HK-2 (cell line): ENCODE measurements at regions not wholly inside any gene's neighbourhood (a gene's known extent, or its start where the extent isn't known, plus 50 kb on each side); places are given as distances from the start of the nearest gene placed in this dataset.

Experiments
- DNase-seq: peaks from one replicate; pipeline ENCODE4 v3.0.0-alpha.2; 2018; ENCODE audit not compliant: unreplicated experiment

DNA sequence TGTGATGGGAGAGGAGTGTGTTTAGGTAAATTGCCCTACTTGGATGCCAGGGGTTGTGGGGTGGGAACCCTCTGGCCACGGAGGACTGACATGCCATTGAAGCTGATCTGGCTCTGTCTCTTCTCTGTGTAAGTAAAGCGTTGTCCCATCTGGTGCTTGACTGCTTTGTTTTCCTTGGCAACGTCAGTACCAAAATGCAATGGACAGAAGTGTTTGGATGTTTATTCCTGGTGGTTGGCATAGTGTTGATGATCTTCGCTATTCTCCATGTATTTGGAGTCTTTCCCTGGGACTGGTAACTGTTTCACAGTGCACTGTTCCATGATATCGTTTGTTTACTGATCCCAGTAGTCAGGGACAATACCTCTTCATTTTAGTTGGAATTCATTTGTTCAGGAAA, 130.5 kb upstream of the MCTP2 start:
- no peak for DNase-seq

DNA sequence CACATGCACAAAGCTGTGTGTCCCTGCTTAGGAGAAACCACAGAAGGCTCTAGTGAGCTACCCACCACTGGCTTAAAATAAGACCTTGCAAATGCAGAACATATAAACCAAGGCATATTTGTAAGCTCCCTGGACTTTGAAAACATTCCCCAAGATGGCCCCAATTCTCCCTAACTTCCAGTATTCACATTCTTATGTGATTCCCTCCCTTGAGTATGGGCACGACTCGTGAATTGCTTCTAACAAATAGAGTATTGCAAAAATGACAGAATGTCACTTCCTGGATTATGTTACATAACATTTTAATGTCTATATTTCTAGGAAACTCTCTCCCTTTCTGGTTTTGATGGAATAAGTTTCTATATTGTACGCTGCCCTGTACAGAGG, 131.8 kb upstream of the MCTP2 start:
- no peak for DNase-seq

DNA sequence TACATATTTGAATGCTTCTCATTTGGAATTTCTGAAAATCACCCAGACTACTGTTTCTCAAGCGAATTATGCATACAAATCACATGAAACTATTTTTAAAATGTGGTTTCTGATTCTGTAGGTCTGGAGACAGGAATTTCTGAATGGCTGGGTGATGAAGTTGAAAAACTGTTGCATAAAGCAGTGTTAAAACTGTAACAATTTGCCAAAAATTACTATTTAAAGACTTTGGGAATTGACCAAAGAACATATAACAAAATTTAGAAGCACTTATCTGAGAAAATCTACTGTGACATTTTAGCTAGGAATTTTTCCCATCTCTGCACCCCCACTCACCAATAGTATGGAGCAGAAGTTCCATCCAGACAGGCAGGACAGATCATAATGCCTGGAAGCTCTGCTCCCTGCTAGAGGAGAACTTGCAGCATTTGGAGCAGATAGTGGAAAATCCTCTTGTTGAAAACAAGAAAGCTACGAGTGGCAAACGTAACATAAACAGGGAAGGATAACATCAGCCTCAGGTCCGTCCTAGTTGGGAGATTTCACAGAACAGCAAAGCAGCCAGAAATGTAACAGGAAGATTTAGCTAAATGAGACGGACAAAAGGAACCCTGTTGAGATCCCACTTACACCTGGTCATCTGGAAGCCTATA, 132.3 kb upstream of the MCTP2 start:
- DNase-seq: no peak

DNA sequence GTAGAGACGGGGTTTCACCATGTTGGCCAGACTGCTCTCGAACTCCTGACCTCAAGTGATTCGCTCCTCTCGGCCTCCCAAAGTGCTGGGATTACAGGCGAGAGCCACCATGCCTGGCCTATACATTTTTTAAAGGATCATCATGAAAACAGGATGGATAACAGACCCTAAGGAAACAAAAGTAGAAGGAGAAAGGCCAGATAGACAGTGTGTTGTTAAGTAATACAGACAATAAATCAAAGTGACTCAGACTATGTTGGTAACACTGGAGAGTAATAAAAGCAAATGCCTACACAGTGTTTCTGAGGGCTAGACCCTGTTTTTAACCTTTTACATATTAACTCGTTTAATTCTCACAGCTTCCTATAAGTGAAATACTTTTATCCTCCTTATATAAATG, 133.8 kb upstream of the MCTP2 start:
- no peak for DNase-seq

DNA sequence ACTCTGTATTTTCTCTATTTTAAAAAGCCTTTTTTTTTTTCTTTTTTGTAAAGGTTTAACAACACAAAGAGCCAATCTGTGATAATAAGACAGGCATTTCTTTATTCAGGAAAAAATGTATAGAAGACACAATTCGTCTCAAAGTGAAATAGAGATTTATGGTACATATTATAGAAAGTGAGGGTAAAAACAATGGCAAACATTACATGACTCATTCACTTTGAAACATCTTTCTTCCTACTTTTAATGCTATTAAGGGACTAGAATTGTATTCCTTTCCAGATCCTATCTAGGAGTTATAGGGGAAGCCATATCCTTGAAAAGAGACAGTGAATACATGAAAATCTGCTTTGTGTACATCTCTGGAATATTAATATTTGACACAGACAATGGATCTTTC, 137.1 kb upstream of the MCTP2 start:
- DNase-seq: no peak

DNA sequence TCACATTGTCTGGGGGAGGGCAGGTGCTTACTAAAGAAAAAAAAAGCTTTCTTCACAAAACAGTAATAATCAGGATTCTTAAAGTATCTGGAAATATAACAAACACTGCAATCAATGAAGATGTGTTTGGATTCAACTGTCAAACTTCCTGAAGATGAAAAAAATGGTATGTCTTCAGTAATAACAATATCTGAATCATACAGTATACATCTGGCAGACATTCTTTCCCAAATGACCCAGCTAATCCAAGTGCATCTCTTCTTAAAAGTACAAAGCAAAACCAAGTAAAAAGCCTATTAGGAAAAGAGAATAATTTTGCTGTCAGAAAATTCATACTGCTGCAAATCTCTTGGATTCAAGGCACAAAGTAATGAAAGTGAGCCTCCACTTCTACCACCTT, 145.0 kb upstream of the MCTP2 start:
- DNase-seq: no peak

DNA sequence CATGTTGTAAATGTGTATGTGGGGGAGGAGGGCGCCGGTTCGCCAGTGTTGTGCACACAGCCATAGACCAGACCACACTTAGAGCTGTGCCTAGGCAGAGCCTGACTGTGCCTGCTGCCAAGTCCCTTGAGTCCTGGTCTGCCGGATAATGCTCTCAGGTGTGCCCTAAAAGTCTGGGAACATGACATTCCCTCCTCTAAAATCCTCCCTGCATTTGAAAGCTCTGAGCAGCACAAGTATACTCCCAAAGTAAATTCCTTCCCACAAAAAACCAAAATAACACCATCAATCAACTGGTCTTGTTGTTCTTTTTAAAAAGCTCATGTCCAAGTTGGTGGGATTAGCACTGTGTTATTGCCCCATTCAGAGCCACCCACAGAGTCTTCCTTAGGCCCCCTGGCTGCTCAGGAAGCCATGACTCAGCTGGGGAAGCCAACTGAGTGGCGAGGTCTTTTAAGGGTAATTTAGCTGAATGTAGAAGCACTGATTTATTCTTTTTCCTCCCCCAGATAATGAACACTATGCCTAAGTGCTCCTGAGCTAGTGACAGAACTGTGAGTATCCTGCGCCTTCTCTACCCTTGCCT, 147.8 kb upstream of the MCTP2 start:
- no peak for DNase-seq

DNA sequence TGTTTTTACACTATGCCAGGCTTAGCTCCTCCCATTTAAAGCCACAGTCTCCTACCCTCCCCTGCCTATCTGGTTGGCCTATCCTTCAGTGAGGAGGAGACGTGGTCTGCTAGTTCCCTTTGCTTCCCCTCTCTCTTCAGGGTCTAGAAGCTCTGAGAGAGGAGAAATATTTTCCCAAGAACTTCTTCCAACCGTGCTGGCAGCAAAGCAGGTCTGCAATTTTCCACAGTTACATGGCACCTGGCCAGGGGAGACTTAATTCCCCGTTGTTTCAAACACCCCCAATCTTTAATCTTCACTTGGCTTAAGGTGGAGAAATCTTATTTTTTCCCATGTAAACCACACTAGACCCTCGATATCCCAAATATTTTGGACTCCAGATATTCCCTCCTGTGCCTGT, 149.5 kb upstream of the MCTP2 start:
- no peak for DNase-seq

DNA sequence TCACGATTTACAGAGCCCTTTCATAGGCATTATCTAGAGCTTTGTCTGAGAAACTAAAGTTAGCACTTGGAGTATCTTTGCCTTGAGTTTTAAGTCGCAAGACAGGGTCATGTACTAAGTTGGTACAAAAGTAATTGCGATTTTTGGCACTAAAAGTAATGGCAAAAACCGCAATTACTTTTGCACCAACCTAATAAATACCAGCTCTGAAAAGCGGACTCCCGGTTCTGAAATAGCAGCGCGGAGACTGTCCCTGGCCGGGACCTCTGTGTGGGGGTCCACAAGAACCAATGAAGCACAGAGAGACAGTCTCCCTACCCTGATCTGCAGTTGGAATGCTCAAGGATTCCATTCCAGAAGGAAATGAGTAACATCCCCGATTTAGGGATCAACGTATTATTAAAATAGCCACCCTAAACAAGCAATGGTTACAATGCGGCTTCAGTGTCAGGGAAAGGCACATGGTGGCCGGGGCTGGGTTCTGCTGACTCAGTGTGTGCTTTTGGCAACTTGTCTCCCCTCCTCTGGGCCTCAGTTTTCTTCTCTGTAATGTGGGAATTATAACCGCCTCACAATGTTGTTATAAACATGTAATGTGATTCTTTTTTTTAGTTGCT, 150.3 kb upstream of the MCTP2 start:
- no peak for DNase-seq

DNA sequence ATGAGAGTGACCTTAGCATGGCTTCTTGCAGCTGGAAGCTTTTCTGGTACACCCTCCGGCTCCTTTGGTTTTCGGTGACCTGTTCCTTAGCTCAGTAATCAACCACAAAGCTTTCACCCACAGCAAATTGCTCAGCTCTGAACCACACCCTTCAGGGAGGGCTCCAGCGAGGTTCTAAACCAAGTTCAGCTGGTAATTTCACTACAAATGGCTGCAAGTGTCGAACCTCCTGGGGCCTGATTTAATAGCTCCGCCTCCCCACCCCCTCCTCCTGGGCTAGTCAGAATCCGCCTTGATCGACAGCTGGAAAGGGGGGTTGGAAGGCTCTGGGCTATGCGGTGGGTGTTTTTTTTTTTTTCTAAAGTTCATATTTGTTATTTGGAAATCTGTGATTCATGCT, 150.9 kb upstream of the MCTP2 start:
- no peak for DNase-seq

DNA sequence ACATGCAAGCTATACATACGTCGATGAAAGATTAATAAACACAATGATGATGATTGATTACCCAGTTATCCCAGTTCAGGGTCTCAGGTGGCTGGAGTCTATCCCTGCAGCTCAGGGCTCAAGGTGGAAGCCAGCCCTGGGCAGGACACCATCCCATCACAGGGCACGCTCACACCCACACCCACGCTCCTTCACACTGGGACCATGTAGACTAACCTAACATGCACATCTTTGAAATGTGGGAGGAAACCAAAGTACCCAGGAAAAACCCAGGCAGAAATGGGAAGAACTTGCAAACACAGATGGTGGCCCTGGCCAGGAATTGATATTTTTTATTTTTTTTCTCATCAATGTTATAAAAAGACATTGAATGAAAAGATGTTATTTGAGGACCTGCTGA, 151.4 kb upstream of the MCTP2 start:
- DNase-seq: no peak

DNA sequence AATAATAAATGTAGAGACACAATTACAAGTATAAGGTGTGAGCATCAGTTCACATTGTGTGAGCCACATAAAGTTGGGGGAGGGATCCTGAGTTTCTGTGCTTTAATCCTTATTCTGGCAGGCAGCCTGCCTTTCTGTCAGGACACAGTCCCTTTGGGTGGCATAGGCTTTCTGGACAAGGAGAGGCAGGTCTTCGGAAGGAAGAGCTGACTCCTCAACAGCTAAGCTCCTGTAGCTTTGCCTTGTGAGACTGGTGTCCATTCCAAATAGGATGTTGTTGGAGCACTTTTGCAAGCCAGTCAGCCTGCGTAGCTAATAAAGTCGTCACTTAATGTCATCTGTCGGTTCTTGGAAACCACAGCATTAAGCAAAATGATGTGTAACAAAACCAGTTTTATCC, 151.9 kb upstream of the MCTP2 start:
- no peak for DNase-seq

DNA sequence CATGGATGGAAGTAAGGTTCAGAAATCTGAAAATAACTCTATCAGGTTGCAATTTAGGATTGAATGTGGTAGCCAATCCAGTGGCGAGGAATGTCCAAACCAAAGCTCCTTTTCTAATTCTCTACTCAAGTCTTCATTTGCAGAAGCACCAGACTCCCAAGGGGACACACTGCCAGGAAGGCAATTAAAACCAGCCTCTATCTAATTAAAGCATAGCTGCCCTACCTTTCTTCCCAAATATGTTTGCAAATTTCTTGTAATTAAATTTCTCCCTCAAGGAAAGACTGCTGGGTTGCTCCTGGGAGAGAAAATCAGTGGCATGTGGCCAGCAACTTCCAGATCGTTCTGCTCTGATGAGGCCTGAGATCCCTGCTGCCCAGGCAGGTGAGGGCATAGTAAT, 153.4 kb upstream of the MCTP2 start:
- DNase-seq: no peak

DNA sequence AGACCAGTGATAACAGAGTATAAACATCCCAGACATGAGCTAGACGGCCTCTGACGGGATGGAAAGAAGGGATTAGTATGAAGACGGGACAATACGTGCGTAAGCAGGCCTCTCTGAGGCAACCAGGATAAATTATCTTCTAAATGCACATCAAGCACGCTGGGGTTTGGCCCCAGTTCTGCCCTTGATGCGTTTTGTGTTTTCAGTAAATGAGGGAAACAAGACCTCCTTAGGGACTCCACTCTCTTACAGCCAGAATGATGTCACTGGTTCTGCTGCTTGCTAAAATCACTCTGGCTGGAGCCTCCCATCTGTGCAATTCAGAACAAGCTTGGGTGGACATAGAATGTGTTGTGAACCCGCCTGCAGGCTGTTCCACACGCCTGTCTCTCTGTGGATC, 156.0 kb upstream of the MCTP2 start:
- no peak for DNase-seq

DNA sequence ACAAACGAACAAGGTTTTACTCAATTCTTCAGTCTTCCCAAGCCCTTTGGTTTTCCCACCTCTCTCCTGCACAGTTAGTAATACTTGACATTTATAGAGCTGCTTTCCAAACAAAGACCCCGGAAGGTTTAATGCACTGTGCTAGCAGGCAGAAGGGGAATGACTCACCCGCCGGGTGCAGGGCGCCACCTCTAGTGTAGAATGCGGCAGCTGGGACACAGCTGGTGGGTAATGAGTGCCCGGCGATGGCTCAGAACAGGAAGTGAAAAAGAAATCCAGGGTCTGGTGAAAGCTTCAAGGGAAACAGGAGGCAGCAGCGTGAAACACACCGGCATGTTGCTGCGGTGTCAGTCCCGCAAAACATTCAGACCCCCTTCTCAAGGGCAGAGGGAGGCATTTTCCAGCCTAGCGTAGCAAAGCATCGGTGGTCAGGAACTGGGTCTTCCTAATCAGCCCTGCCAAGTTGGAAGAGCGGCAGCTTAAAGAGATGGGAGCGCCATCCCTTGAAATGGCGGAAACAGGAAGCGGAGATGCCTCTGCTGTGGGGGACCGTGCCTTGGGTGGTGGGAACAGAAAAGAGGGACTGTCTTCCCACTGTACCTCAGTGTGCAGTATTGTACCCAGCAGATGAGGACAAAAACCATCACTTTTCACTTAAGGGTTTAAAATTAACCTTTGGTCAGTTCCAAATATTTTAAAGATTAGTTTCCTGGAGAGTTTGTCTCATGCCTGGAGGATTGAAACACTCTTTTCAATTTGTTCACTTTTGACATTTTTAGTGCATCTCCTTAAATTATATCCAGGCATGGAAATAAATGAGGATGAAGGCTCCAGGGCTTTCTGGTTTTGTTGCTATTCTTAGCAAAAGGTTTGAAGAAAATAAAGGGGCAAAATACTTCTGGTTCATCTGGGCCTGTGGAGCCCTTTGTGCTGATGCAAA, 160.7 kb upstream of the MCTP2 start:
- DNase-seq: no peak

DNA sequence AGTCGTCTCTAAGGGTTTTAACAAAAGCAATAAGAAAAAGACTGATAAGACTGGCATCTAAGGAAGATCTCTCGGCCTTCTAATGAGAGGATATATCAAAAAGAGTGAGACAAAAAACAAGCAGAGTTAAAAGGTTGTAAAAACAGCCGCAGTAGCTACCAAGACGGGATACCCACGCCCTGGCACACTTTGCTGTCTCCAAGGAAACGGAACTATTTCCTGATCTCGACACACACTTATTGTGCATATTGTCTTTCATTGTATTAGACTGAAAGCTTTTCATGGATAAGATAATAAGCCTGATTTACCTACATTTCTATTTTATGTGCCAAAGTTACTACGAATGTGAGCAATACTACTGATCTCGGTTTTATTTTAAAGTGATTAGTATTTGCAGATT, 161.5 kb upstream of the MCTP2 start:
- no peak for DNase-seq

DNA sequence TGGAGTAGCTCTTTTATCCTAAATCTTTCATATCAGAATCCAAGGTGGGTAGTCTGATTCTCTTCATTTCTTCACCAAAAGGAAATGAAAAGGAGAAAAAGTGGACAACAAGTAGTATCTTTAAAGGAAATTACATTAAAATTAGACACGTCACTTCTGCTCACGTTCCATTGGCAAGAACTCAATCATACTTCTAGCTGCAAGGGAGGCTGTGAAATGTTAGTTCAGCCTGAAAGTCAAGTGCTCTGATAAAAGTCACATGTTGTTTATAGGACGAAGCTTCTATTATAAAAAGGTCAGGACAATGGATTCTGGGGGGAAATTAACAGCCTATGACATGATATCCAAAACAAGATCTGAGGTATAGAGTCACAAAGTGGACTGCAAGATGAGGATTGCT, 164.6 kb upstream of the MCTP2 start:
- no peak for DNase-seq

DNA sequence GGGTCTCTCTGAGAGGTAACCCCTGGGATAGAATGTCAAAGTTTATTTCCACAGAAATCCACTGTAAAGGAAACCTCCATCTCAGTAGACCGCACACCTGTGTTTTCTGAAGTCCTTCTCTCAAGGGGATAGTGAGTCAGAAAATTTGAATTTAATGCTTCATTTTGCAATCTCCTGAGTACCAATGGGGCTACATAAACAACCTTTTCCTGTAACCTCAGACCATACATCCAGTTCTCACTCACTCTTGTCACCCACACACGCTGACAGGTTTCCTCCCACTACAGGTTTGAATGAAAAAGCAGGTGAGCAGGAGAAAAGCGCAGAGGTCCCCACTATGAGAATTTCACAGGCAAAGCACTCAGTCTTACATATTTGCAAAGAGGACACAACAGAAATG, 165.3 kb upstream of the MCTP2 start:
- DNase-seq: no peak

DNA sequence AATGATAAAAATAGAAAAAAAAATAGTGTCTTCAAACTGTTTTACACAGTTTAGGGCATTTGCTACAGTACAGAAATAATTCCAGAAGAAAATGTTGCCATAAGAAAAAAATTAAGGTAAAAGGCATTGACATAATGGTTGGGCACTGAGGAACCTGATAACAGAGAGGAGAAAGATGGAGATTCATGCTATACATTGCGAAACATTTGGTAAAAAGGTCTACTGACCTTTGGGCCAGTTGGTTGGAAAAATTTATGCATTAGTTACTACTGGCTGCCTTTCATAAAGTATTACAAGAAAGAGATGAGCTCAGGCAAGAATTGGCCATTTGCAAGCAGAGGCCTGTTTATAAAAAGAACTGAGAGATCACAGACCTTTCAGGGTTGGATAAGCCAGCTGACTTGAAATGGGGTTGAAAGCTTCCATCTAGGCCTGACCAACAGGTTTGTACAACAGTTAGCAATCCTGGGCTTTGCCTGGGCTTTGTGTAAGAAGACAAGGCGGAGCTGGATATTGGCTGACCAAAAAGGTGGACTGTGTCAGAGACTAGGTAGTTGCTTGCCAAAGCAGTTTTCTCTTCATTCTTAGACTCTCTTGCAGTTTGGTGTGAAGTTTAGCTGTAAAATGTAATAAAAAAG, 166.6 kb upstream of the MCTP2 start:
- DNase-seq: no peak

DNA sequence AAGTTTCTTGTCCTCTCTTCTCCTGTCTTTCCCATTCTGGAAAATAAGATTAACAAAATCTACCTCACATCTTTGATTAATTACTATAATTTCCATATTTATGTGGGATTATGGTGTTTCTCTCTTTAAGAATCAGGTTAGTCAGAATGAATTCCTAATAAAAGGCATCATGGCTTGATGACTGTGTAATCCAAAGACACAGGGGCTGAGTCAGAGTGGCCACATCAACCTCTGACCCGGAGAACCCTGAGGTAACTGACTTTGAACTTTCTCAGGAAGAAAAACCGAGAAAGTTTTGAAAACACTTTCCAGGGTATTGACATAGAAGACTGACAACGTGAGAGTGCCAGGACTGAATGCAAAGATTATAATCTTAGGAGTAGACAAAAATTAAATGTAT, 170.3 kb upstream of the MCTP2 start:
- DNase-seq: no peak

DNA sequence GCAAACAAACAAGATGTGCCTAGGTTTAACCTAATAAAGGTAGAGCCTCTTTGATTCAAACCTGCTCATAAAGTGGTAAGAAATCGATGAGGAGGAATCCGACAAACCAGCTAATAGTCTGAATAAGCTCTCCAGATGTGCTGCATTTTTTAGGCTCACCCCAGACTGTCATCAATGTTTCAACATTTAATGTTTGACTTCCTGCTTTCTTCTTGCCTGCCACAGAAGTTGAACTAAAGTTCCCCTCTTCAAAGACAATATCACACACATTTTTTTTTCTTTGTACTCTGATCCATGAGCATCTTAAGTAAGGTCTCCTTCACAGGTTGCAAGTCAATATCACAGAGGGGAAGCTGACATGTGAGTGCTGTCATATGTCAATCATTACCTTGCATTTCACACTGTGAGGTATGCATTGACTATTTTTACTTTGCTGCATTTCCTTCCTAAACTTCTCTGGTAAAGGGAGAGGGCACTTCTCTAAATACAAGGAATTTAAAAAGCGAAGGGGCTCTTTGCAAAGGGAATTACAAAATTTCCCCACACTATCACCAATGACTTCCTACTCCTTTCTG, 172.3 kb upstream of the MCTP2 start:
- DNase-seq: no peak

DNA sequence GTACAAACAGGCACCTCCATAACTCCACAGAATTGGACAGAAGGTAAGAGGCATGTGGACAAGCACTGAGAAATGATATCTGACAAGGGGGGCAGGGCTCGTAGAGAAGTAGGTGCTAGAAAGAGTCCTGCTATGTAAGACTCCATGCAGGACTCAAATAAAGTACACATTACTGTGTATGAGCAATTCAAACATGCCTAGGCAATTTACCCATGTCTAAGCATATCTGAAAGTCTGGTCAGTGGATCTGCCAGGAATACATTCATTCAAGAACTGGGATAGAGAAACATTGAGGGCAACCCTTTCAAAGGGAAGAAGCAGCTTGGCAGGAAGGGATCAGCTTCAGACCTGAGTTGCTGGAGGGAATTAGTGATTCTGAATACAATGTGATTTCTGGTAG, 174.1 kb upstream of the MCTP2 start:
- no peak for DNase-seq
